Skin of body (tissue), 1 donor: ENCODE measurements at regions not wholly inside any gene's neighbourhood (a gene's known extent, or its start where the extent isn't known, plus 50 kb on each side); places are given as distances from the start of the nearest gene placed in this dataset. TPM values are rescaled to one million over a fixed set of nuclear protein-coding genes. Genes with fewer than 3 reads are reported as not detected.

ENCODE experiments used
- small RNA-seq: library from RNA; depleted of rRNA; stranded (forward); fragments of <200 nt; gene quantifications from one replicate; pipeline ENCODE3, GENCODE V24; 2014; ENCODE audit warnings: low replicate concordance

Small RNA genes in the stretch of these regions (small RNA-seq; reads per million reads assigned to genes)
- not detected for gene RNU6-452P
- not detected for gene RNU6-666P
- not detected for gene TRIAP1P1
